HEK293T (cell line): ENCODE measurements at regions not wholly inside any gene's neighbourhood (a gene's known extent, or its start where the extent isn't known, plus 50 kb on each side); places are given as distances from the start of the nearest gene placed in this dataset.

Experiments used
- CTCF ChIA-PET: fragments of 350-600 bp; formaldehyde crosslinking; extraction: SDS; loops from one replicate; lab custom pipeline; 2021; ENCODE audit warnings: antibody characterized with exemption, inconsistent platforms; lab: Yijun Ruan, JAX
- POLR2A ChIA-PET: fragments of 350-600 bp; formaldehyde crosslinking; extraction: SDS; loops from one replicate; lab custom pipeline; 2020; ENCODE audit warnings: antibody characterized with exemption, inconsistent platforms; lab: Yijun Ruan, JAX
- DNase-seq: peaks from one replicate; pipeline ENCODE4 v3.0.0; 2012; ENCODE audit warnings: mixed read lengths; ENCODE audit errors: extremely low spot score
- ARNT ChIP-seq: fragments of 450-650 bp; IDR thresholded peaks from 2 replicates; pipeline ENCODE4 v1.6.1; 2017; ENCODE audit warnings: mild to moderate bottlenecking
- BHLHE40 ChIP-seq: fragments of 450-650 bp; IDR thresholded peaks from 2 replicates; pipeline ENCODE4 v1.6.1; 2016; ENCODE audit warnings: mild to moderate bottlenecking, moderate library complexity, borderline replicate concordance
- CTBP1 ChIP-seq: fragments of 450-650 bp; IDR thresholded peaks from 2 replicates; pipeline ENCODE4 v1.6.1; 2016; ENCODE audit warnings: borderline replicate concordance
- ELF4 ChIP-seq: fragments of 450-650 bp; IDR thresholded peaks from 2 replicates; pipeline ENCODE4 v1.6.1; 2017; ENCODE audit warnings: antibody characterized with exemption
- FOXA1 ChIP-seq: fragments of 450-650 bp; IDR thresholded peaks from 2 replicates; pipeline ENCODE4 v1.6.1; 2016; ENCODE audit warnings: mild to moderate bottlenecking
- FOXK2 ChIP-seq: fragments of 450-650 bp; IDR thresholded peaks from 2 replicates; pipeline ENCODE4 v1.6.1; 2016; ENCODE audit warnings: mild to moderate bottlenecking
- FOXM1 ChIP-seq: fragments of 450-650 bp; IDR thresholded peaks from 2 replicates; pipeline ENCODE4 v1.6.1; 2017; ENCODE audit warnings: mild to moderate bottlenecking, borderline replicate concordance
- HDGF ChIP-seq: fragments of 450-650 bp; IDR thresholded peaks from 2 replicates; pipeline ENCODE4 v1.6.1; 2017; ENCODE audit warnings: antibody characterized with exemption, borderline replicate concordance
- L3MBTL2 ChIP-seq: fragments of 450-650 bp; conservative IDR thresholded peaks from 2 replicates; pipeline ENCODE4 v1.6.1; 2016; ENCODE audit warnings: mild to moderate bottlenecking
- LEF1 ChIP-seq: fragments of 450-650 bp; IDR thresholded peaks from 2 replicates; pipeline ENCODE4 v1.6.1; 2017; ENCODE audit warnings: mild to moderate bottlenecking, borderline replicate concordance
- NFRKB ChIP-seq: fragments of 450-650 bp; IDR thresholded peaks from 2 replicates; pipeline ENCODE4 v1.6.1; 2016; ENCODE audit warnings: mild to moderate bottlenecking, moderate library complexity
- PKNOX1 ChIP-seq: fragments of 450-650 bp; IDR thresholded peaks from 2 replicates; pipeline ENCODE4 v1.6.1; 2016
- SP1 ChIP-seq: fragments of 450-650 bp; IDR thresholded peaks from 2 replicates; pipeline ENCODE4 v1.6.1; 2017
- SUZ12 ChIP-seq: fragments of 450-650 bp; IDR thresholded peaks from 2 replicates; pipeline ENCODE4 v1.6.1; 2016; ENCODE audit warnings: mild to moderate bottlenecking
- TARDBP ChIP-seq: fragments of 450-650 bp; IDR thresholded peaks from 2 replicates; pipeline ENCODE4 v1.6.1; 2016
- ZNF384 ChIP-seq: fragments of 450-650 bp; IDR thresholded peaks from 2 replicates; pipeline ENCODE4 v1.6.1; 2016

- TF ChIP-seq BHLHE40 (no peak), TARDBP (no peak), CTBP1 (no peak), ARNT (no peak), ELF4 (no peak), FOXK2 (no peak)
- CTCF ChIA-PET, result no interaction called here
- POLR2A ChIA-PET, result no interaction called here
- no peak for DNase-seq
Measured at GRCh38 chr15:23750179-23750578, 63.1 kb upstream of the NDN start.

DNA sequence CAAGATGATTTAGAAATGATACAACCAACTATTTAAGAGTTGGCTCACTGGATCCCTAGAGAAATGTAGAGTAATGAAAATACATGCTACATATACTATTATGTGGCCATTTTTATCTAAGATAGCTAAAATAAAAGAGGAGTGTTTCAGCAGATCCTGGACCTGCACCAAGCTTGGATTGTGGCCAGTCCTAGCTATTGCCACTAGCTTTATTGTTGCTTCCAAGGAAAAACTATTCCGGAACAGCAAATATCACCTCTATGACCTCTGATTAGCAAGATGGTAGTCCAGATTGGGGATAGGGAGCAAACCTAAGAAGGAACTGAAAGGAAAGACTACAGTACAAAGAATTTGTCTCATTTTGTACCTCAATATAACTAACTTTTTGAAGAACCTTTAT, 63.7 kb upstream of the NDN start:
- TF ChIP-seq HDGF (no peak), FOXK2 (no peak), LEF1 (no peak), CTBP1 (no peak), SUZ12 (no peak), TARDBP (no peak), ELF4 (no peak), FOXM1 (no peak), L3MBTL2 (no peak), FOXA1 (no peak), SP1 (no peak), PKNOX1 (no peak), ARNT (no peak), ZNF384 (no peak), NFRKB (no peak), BHLHE40 (no peak)
- ChIA-PET POLR2A (no interaction called here), CTCF (no interaction called here)
- no peak for DNase-seq

GRCh38 chr15:23753248-23753647, 66.1 kb upstream of the NDN start:
- DNase-seq, result no peak
- POLR2A ChIA-PET, result no interaction called here
- CTCF ChIA-PET, result no interaction called here
- TF ChIP-seq CTBP1, result no peak
- no peak for TF ChIP-seq PKNOX1
- no peak for TF ChIP-seq BHLHE40

GRCh38 chr15:23758891-23759290, 71.8 kb upstream of the NDN start:
- POLR2A ChIA-PET, result no interaction called here
- no peak for DNase-seq
- CTCF ChIA-PET, result no interaction called here
- TF ChIP-seq ARNT, result no peak
- TF ChIP-seq FOXA1, result no peak
- no peak for TF ChIP-seq HDGF
- no peak for TF ChIP-seq FOXM1
- no peak for TF ChIP-seq NFRKB
- no peak for TF ChIP-seq BHLHE40
- TF ChIP-seq SP1, result no peak
- TF ChIP-seq SUZ12, result no peak
- TF ChIP-seq FOXK2, result no peak
- no peak for TF ChIP-seq TARDBP
- no peak for TF ChIP-seq ELF4
- no peak for TF ChIP-seq PKNOX1
- no peak for TF ChIP-seq LEF1
- no peak for TF ChIP-seq L3MBTL2
- no peak for TF ChIP-seq CTBP1
- TF ChIP-seq ZNF384, result no peak

DNA sequence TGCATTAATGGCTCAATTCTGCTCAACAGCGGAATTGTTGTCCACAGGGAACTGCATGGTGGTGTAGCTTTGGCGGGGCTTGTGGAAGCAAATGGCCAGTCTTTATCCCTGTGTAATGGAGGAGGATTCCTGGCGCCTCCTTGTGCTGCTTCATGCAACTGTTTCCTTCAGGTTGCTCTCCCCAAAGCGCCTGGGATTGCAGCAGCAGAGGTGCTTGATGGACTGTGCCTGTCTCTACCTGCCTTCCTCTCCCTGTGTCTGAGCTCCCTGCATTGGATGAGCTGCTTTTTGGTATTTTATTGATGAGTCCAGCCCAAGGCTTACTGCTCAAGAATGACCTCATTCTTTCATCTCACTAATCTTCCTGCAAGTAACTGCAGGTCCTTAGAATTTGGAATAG, 72.9 kb upstream of the NDN start:
- CTCF ChIA-PET, result no interaction called here
- POLR2A ChIA-PET, result no interaction called here
- TF ChIP-seq L3MBTL2 (no peak), HDGF (no peak), SUZ12 (no peak), LEF1 (no peak), CTBP1 (no peak), FOXK2 (no peak), BHLHE40 (no peak)
- DNase-seq, result no peak

DNA sequence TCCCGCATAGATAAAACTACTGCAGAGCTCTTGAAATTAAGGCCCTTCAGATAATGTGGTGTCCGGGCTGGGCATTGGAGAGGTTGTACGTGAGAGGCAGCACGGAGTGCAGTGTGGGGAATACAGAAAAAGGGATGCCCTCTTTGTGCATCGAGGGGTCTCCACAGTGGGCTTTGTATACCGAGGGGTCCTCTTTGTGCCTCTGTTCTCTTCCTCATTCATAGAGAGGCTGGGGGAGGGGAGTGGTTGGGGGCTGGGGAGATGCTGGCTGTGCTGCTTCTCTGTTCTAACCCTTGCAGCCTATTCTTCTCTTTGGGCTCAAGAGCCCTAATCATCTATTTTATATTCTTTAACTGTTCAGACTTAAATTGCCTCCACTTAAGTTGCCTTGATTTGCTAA, 74.3 kb upstream of the NDN start:
- ChIA-PET POLR2A (no interaction called here), CTCF (no interaction called here)
- TF ChIP-seq L3MBTL2 (no peak), ARNT (no peak), HDGF (no peak), LEF1 (no peak), BHLHE40 (no peak), PKNOX1 (no peak), TARDBP (no peak), SUZ12 (no peak), SP1 (no peak), FOXM1 (no peak), NFRKB (no peak), FOXK2 (no peak), ELF4 (no peak), CTBP1 (no peak), FOXA1 (no peak)
- no peak for DNase-seq

GRCh38 chr15:23762026-23762425, 74.9 kb upstream of the NDN start:
- TF ChIP-seq ZNF384, result no peak
- TF ChIP-seq TARDBP, result no peak
- TF ChIP-seq FOXM1, result no peak
- TF ChIP-seq L3MBTL2, result no peak
- TF ChIP-seq FOXK2, result no peak
- TF ChIP-seq NFRKB, result no peak
- no peak for TF ChIP-seq SUZ12
- TF ChIP-seq SP1, result no peak
- TF ChIP-seq LEF1, result no peak
- TF ChIP-seq HDGF, result no peak
- TF ChIP-seq PKNOX1, result no peak
- TF ChIP-seq FOXA1, result no peak
- no peak for TF ChIP-seq ARNT
- TF ChIP-seq CTBP1, result no peak
- TF ChIP-seq BHLHE40, result no peak
- ChIA-PET POLR2A (no interaction called here), CTCF (no interaction called here)
- no peak for DNase-seq
